ENCODE measurements at regions not wholly inside any gene's neighbourhood (a gene's known extent, or its start where the extent isn't known, plus 50 kb on each side); places are given as distances from the start of the nearest gene placed in this dataset.

- no peak for DNase-seq
Observed at GRCh38 chr17:72534265-72534664, 413.4 kb downstream of the SOX9 start.

DNA sequence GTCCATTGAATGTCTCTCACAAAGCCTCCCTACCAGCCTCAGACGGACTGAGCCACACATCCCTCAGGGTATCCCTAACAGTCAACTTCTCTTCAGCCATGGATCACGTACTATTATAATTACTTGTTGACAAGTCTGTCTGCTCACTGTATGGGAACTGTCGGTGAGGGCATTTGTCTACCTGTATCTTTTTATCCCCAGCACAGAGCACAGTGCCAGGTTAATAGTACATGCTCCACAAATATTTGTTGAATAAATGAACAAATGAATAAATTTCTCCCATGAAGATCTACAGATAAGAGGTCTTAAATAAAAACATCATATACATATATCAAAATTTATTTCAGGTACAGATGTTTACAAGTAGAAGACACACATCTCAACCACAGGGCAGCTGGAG, 414.0 kb downstream of the SOX9 start:
- no peak for DNase-seq

DNA sequence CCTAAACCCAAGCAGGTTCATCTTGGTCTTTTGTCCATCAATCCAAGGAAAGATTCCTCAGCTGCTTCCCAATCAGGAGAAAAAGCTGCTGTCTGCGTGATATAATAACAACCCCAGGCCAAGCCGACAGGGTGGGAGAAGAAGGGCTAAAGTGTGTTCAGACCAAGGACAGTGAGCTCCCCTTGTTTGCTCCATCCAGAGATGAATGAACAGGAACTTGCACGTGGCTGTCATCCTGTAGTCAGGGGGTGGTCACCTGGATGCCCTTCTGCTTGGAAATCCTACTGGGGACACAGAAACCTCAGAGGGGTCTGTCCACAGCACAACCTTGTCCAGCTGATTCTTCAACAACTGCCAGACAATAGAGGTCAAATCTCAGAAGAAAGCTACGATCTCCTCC, 414.5 kb downstream of the SOX9 start:
- DNase-seq, result no peak

GRCh38 chr17:72535779-72536178, 415.0 kb downstream of the SOX9 start:
- DNase-seq, result no peak

- no peak for DNase-seq
Observed at GRCh38 chr17:72536788-72537187, 416.0 kb downstream of the SOX9 start.

- DNase-seq, result no peak
Observed at GRCh38 chr17:72538443-72538842, 417.6 kb downstream of the SOX9 start.

- no peak for DNase-seq
Observed at GRCh38 chr17:72538901-72539352, 418.1 kb downstream of the SOX9 start.

GRCh38 chr17:72539981-72540897, 419.4 kb downstream of the SOX9 start:
- DNase-seq, result peak in 3 of 4 experiments; percentile 15 to 21 (median 19)

- no peak for DNase-seq
Observed at GRCh38 chr17:72542317-72542716, 421.5 kb downstream of the SOX9 start.

GRCh38 chr17:72545766-72546165, 424.9 kb downstream of the SOX9 start:
- DNase-seq, result no peak

DNA sequence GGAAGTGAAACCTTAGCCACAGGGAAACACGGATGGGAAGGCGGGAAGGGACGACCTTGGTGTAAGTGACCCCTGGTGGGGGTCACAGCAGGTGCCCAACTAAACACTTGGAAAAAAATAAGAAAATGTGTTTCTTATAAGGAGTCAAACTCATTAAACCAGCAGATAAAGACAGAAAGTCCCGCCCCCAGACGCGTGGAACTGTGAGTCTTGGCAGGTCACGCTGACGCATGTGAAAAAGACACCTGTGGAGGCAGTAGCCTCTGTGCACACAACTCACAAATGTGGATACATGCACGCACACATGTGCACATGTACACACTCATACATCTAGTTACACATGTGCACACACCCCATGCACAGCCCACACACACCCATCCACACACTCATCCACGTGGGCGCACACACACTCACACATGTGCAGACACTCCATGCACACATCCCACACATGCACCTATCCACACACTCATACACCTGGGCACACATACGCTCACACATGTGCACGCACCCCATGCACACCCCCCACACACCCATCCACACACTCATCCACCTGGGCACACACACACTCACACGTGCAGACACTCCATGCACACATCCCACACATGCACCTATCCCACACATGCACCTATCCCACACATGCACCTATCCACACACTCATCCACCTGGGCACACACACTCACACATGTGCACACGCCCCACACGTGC, 432.4 kb downstream of the SOX9 start:
- DNase-seq, result no peak

GRCh38 chr17:72554508-72554907, 433.7 kb downstream of the SOX9 start:
- no peak for DNase-seq

GRCh38 chr17:72555052-72555451, 434.2 kb downstream of the SOX9 start:
- DNase-seq, result no peak

DNA sequence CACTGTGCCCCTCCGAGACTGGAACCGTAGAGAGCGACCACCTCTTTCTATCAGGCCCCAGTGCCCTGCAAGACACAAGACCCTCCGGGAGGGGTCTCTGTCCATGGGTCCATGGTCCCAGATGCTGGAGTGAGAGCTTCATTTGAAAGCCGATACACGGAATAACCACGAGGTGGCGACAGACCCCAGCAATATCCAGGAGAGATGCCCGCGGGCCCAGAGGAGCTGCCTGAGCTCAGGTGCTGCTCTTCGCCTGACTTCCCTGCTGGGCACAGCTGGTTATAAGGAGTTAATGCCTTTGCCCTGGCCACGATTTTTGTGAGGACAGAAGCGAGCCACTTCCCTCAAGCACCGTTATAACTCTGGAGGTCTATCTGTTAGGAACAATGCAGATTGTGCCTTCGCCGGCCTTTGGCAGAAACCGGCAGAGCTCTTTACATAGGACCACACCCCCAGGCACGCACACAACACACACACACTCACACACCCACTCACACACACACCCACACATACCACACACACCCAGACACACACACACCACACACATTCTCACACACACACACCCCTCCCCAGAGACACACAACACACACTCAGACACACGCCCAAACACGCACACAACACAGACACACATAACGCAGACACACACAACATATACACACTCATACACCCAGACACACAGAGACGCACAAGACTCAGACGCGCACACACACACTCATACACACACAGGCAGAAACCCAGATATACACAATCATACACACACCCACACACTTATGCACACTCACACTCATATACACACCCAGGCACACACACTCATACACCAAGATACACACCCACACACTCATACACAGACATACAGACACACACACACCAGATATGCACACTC, 436.4 kb downstream of the SOX9 start:
- peak in 3 of 4 experiments; percentile 8 to 42 (median 37) for DNase-seq

GRCh38 chr17:72558971-72559476, 438.2 kb downstream of the SOX9 start:
- no peak for DNase-seq

- DNase-seq, result peak in 2 of 4 experiments; percentile 3 to 6
Observed at GRCh38 chr17:72560303-72561247, 439.8 kb downstream of the SOX9 start.

GRCh38 chr17:72561266-72561665, 440.4 kb downstream of the SOX9 start:
- no peak for DNase-seq

DNA sequence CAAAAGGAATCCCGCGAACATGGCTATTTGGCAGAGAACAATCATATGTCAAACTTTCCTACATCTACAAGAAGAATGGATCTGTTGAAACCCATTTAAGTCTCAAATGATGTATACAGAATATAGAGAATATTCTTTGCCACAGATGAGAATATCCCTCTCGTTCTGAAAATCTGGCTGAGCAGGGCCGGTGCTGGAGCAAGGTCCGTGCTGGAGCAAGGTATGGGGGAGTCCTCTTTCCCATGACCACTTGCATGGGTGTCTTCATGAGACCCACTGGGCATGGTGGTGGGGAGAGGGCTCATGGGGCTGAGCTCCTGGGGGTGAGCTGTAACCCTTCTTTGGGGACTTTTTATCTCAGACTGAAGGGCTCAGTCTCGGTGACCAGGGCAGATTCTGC, 440.9 kb downstream of the SOX9 start:
- DNase-seq, result no peak

DNA sequence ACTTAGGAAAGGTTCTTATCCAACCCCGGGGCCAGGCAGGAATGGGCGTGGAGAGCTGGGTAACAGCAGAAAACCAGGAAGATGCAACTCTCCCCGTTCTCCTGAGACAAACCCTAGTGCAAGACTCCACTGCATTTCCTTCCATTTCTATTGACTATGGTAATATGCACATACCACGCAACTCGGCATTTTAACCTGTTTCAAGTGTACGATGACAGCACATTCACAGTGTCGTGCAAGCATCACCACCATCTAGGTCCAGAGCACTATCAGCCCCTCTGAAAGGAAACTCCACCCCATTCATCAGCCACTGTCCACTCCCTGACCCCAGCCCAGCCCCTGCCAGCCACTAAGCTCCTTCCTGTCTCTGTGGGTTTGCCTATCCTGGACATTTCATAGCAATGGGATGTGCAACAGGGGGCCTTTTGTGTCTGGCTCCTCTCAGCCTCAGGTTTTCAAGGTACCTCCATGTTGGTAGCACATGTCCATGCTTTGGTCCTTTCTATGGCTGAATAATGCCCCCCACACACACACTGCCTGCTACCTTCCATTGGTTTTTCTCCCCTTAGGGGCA, 441.9 kb downstream of the SOX9 start:
- no peak for DNase-seq

- DNase-seq, result no peak
Observed at GRCh38 chr17:72563952-72564351, 443.1 kb downstream of the SOX9 start.

GRCh38 chr17:72565006-72565405, 444.2 kb downstream of the SOX9 start:
- DNase-seq, result no peak
